HUES48 (cell line): ENCODE measurements at regions not wholly inside any gene's neighbourhood (a gene's known extent, or its start where the extent isn't known, plus 50 kb on each side); places are given as distances from the start of the nearest gene placed in this dataset.
"Not testable (repeated sequence)": the region's sequence is repeated elsewhere in the genome, so short reads cannot be mapped to it uniquely, and the experiment has no call there.

Experiments
- H3K27ac ChIP-seq: one replicate; pipeline ENCODE4 v1.7.0; 2013; ENCODE audit warnings: low read depth, low read length, inconsistent platforms
- H3K27me3 ChIP-seq: 2 replicates; pipeline ENCODE4 v1.6.1; 2013; ENCODE audit warnings: mild to moderate bottlenecking, low read length; ENCODE audit not compliant: control insufficient read depth, insufficient read depth
- H3K36me3 ChIP-seq: 2 replicates; pipeline ENCODE4 v1.6.1; 2013; ENCODE audit warnings: low read length; ENCODE audit not compliant: control insufficient read depth, insufficient read depth
- H3K4me1 ChIP-seq: 2 replicates; pipeline ENCODE4 v1.6.1; 2013; ENCODE audit warnings: mild to moderate bottlenecking, low read length; ENCODE audit not compliant: control insufficient read depth, insufficient read depth
- H3K4me3 ChIP-seq: 2 replicates; pipeline ENCODE4 v1.5.1; 2013; ENCODE audit warnings: mild to moderate bottlenecking, low read depth, low read length
- H3K9ac ChIP-seq: 2 replicates; pipeline ENCODE4 v1.6.1; 2013; ENCODE audit warnings: mild to moderate bottlenecking, low read depth, low read length, moderate library complexity
- H3K9me3 ChIP-seq: 2 replicates; pipeline ENCODE4 v1.6.1; 2013; ENCODE audit warnings: low read length; ENCODE audit not compliant: control insufficient read depth, insufficient read depth

DNA sequence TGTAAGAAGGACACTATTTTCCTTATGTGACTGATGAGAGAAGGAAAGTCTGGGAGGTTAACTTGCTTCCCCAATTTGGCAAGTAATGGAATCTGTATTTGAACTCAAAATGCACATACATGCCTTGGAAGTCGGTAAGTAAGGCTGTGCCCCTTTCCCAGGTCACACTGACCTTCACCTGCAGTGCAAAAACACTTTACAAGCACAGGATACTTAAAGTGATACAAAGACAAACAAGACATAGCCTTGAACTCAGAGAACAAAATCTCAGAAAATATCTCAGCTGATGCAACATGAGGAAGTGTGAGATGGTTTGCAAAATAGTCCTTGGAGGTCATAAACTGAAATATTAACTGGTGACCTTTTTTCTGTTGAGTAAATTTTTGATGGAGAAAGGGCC is 251.1 kb downstream of the RAB38 start:
- Histone ChIP-seq H3K27ac (no peak overlapping the region), H3K36me3 (no peaks in the 10 kb centered on the region), H3K27me3 (no peaks in the 10 kb centered on the region), H3K9ac (no peak overlapping the region), H3K4me3 (no peak overlapping the region), H3K9me3 (no peaks in the 10 kb centered on the region), H3K4me1 (peaks cover 20% of the 10 kb centered on the region)

DNA sequence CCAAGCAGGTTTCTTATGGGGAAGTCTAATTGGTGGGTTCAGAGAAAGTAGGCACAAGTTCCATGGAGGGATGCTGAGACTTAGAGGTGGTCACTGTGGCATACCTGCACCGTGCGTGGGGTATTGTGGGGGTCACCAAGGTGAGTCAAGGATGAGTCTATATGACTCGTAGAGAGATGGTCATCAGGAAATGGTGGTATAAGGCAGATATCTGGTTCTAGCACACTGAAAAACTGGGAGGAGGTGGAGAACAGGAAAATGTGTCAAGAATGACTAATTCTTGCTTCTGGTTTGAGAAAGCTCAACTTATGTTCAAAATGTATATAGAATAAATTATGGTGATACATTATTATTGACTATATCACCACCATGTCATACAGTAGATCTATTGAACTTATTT is 258.1 kb downstream of the RAB38 start:
- H3K36me3 ChIP-seq = no peaks in the 10 kb centered on the region
- no peak overlapping the region for H3K4me3 ChIP-seq
- no peak overlapping the region for H3K27ac ChIP-seq
- H3K27me3 ChIP-seq = no peaks in the 10 kb centered on the region
- no peaks in the 10 kb centered on the region for H3K9me3 ChIP-seq
- H3K4me1 ChIP-seq = no peaks in the 10 kb centered on the region
- no peak overlapping the region for H3K9ac ChIP-seq

- Histone ChIP-seq H3K4me3 (no peak overlapping the region), H3K4me1 (no peaks in the 10 kb centered on the region), H3K9ac (no peak overlapping the region), H3K9me3 (no peaks in the 10 kb centered on the region), H3K36me3 (no peaks in the 10 kb centered on the region), H3K27ac (no peak overlapping the region), H3K27me3 (no peaks in the 10 kb centered on the region)
Observed at GRCh38 chr11:87909178-87909577, 266.1 kb downstream of the RAB38 start.

DNA sequence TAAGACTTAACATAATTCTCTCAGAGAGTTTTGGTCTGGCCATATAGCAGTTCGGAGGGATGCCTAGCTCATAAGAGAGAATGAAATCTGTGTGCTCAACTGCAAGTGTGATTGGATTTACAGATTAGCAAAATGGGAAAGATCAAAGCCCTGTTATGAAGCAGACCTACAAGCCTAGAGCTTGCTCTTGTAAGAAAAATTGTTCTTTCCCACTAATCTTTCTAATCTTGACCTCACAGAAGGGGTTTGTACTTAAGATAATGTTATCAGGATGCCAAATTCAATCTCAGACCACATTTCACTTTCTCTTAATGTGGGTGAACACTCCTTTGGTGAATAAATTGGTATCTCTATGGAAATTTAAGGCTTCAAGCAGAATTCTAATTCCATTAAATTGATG is 267.2 kb downstream of the RAB38 start:
- no peak overlapping the region for H3K9ac ChIP-seq
- no peaks in the 10 kb centered on the region for H3K4me1 ChIP-seq
- H3K9me3 ChIP-seq = no peaks in the 10 kb centered on the region
- H3K27me3 ChIP-seq = no peaks in the 10 kb centered on the region
- no peak overlapping the region for H3K27ac ChIP-seq
- no peak overlapping the region for H3K4me3 ChIP-seq
- H3K36me3 ChIP-seq = no peaks in the 10 kb centered on the region

- Histone ChIP-seq H3K4me1 (peaks cover 6% of the 10 kb centered on the region; the same call in 1 of the 2 replicates), H3K27ac (no peak overlapping the region), H3K36me3 (no peaks in the 10 kb centered on the region), H3K9me3 (no peaks in the 10 kb centered on the region), H3K9ac (no peak overlapping the region), H3K4me3 (no peak overlapping the region), H3K27me3 (no peaks in the 10 kb centered on the region)
Observed at GRCh38 chr11:87903345-87903744, 271.9 kb downstream of the RAB38 start.

- no peaks in the 10 kb centered on the region for H3K27me3 ChIP-seq
- no peaks in the 10 kb centered on the region for H3K9me3 ChIP-seq
- H3K4me1 ChIP-seq = peaks cover 6% of the 10 kb centered on the region; the same call in 1 of the 2 replicates
- no peak overlapping the region for H3K27ac ChIP-seq
- H3K36me3 ChIP-seq = no peaks in the 10 kb centered on the region
- no peak overlapping the region for H3K9ac ChIP-seq
- H3K4me3 ChIP-seq = no peak overlapping the region
Observed at GRCh38 chr11:87901341-87901740, 273.9 kb downstream of the RAB38 start.

DNA sequence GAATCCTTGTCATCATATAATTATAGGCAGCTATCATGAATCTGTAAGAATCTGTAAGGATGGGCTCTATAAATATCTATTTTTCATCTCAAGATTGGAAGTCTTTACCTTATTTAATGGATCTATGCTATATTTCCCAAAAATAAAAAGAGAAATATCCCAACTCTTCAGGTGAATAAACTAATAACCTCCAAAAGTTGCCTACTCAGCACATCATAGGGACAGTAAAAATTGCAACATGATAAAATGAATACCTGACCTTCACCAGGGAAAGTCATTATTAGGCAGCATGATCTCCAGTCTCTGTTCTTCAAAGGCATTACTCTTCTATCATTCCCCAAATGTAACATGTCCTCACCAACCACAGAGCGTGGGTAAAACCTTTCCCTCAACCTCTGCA is 277.3 kb downstream of the RAB38 start:
- Histone ChIP-seq H3K27ac (no peak overlapping the region), H3K36me3 (no peaks in the 10 kb centered on the region), H3K4me3 (no peak overlapping the region), H3K9me3 (no peaks in the 10 kb centered on the region), H3K4me1 (peaks cover 6% of the 10 kb centered on the region; the same call in 1 of the 2 replicates), H3K9ac (no peak overlapping the region), H3K27me3 (no peaks in the 10 kb centered on the region)

DNA sequence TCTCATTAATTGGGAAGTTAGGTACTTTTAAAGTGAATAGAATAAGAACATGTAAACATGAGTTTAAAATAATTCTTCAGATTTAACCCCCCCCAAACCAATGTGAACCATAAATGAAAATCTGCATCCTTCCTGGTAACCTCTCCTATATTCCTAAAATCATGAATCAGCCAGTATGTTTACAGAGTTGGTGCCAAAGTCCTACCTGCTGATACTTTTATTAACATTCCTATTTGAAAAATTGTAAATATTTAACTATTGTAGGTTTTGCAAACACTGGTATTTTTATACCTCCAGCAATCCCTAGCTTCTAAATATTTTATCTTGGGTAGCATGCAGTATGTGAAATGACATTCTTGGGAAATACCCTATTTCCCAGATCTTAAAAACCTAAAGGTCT is 278.2 kb downstream of the RAB38 start:
- Histone ChIP-seq H3K9me3 (no peaks in the 10 kb centered on the region), H3K27ac (no peak overlapping the region), H3K4me1 (peaks cover 6% of the 10 kb centered on the region; the same call in 1 of the 2 replicates), H3K4me3 (no peak overlapping the region), H3K36me3 (no peaks in the 10 kb centered on the region), H3K27me3 (no peaks in the 10 kb centered on the region), H3K9ac (no peak overlapping the region)

- no peaks in the 10 kb centered on the region for H3K36me3 ChIP-seq
- H3K9me3 ChIP-seq = no peaks in the 10 kb centered on the region
- H3K4me3 ChIP-seq = no peak overlapping the region
- no peak overlapping the region for H3K9ac ChIP-seq
- H3K4me1 ChIP-seq = peaks cover 6% of the 10 kb centered on the region; the same call in 1 of the 2 replicates
- no peaks in the 10 kb centered on the region for H3K27me3 ChIP-seq
- H3K27ac ChIP-seq = no peak overlapping the region
Observed at GRCh38 chr11:87894961-87895360, 280.3 kb downstream of the RAB38 start.

DNA sequence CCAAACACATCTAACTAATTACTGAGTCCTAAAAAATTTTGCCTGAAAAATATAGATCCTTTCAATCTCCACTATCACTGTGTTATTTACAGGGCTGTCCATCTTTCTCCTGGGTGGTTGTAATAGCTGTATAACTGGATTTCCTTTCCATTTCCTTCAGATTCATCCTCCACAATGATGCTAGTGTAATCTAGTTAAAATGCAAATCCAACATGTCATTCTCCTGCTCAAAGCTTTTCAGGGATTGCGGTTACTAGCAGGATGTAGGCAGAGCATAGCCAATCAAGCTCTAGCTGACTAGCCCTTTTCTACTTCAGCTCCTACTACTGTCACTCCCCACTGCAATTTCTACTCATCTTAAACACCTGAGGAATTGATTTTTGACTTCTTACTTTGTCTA is 283.0 kb downstream of the RAB38 start:
- no peaks in the 10 kb centered on the region for H3K4me1 ChIP-seq
- H3K9ac ChIP-seq = no peak overlapping the region
- H3K36me3 ChIP-seq = no peaks in the 10 kb centered on the region

GRCh38 chr11:87889126-87889525 is 286.1 kb downstream of the RAB38 start:
- Histone ChIP-seq H3K4me3 (no peak overlapping the region), H3K9ac (no peak overlapping the region), H3K36me3 (no peaks in the 10 kb centered on the region), H3K9me3 (no peaks in the 10 kb centered on the region), H3K27me3 (no peaks in the 10 kb centered on the region), H3K4me1 (no peaks in the 10 kb centered on the region), H3K27ac (no peak overlapping the region)

More for the DNA sequence above, 283.0 kb downstream of the RAB38 start:
- no peaks in the 10 kb centered on the region for H3K9me3 ChIP-seq
- no peak overlapping the region for H3K27ac ChIP-seq
- H3K27me3 ChIP-seq = no peaks in the 10 kb centered on the region
- no peak overlapping the region for H3K4me3 ChIP-seq

DNA sequence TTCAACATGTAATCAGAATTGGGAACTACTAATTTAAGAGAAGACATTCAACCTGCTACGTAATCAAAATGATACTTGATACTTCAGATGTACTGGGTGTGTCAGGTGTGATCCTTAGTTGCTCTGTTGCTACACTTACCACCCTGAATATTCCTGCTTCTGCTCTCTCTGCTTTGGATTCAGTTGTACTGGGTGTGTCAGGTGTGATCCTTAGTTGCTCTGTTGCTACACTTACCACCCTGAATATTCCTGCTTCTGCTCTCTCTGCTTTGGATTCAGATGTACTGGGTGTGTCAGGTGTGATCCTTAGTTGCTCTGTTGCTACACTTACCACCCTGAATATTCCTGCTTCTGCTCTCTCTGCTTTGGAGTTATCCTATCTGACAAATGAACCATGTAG is 290.2 kb downstream of the RAB38 start:
- H3K36me3 ChIP-seq, H3K4me3 ChIP-seq, H3K9ac ChIP-seq, H3K4me1 ChIP-seq, H3K9me3 ChIP-seq, H3K27ac ChIP-seq, H3K27me3 ChIP-seq: not testable (repeated sequence)
